ENCODE measurements at regions not wholly inside any gene's neighbourhood (a gene's known extent, or its start where the extent isn't known, plus 50 kb on each side); places are given as distances from the start of the nearest gene placed in this dataset.

- Histone ChIP-seq H3K36me3 (no peaks in the 10 kb centered on the region), H3K4me1 (peaks cover 24% of the 10 kb centered on the region), H3K9me3 (replicated peaks) (no peaks in the 10 kb centered on the region), H3K27ac (no peak overlapping the region), H3K4me3 (no peak overlapping the region), H3K27me3 (no peaks in the 10 kb centered on the region)
- no peak for DNase-seq
Observed at GRCh38 chr5:58076483-58077257, 383.2 kb downstream of the PLK2 start.

GRCh38 chr5:58075907-58076306, 384.0 kb downstream of the PLK2 start:
- no peak for DNase-seq
- Histone ChIP-seq H3K4me1 (peaks cover 16% of the 10 kb centered on the region), H3K9me3 (replicated peaks) (no peaks in the 10 kb centered on the region), H3K27ac (no peak overlapping the region), H3K4me3 (no peak overlapping the region), H3K36me3 (no peaks in the 10 kb centered on the region), H3K27me3 (no peaks in the 10 kb centered on the region)

- H3K27me3 ChIP-seq = no peaks in the 10 kb centered on the region
- no peaks in the 10 kb centered on the region for H3K9me3 ChIP-seq (replicated peaks)
- H3K36me3 ChIP-seq = no peaks in the 10 kb centered on the region
- H3K4me3 ChIP-seq = no peak overlapping the region
- H3K4me1 ChIP-seq = peaks cover 8% of the 10 kb centered on the region; the same call in 1 of the 2 replicates
- no peak for DNase-seq
- H3K27ac ChIP-seq = no peak overlapping the region
Observed at GRCh38 chr5:58074717-58075116, 385.2 kb downstream of the PLK2 start.

- Histone ChIP-seq H3K4me1 (peaks cover 8% of the 10 kb centered on the region; the same call in 1 of the 2 replicates), H3K9me3 (replicated peaks) (no peaks in the 10 kb centered on the region), H3K27ac (no peak overlapping the region), H3K4me3 (no peak overlapping the region), H3K27me3 (no peaks in the 10 kb centered on the region), H3K36me3 (no peaks in the 10 kb centered on the region)
- DNase-seq = no peak
Observed at GRCh38 chr5:58074222-58074621, 385.7 kb downstream of the PLK2 start.

- H3K9me3 ChIP-seq (replicated peaks) = no peaks in the 10 kb centered on the region
- no peak overlapping the region for H3K27ac ChIP-seq
- no peaks in the 10 kb centered on the region for H3K36me3 ChIP-seq
- H3K4me1 ChIP-seq = 0 out of 2 replicates have a peak, but pooled peaks cover 4% of the 10 kb centered on the region
- no peaks in the 10 kb centered on the region for H3K27me3 ChIP-seq
- no peak for DNase-seq
- H3K4me3 ChIP-seq = no peak overlapping the region
Observed at GRCh38 chr5:58073243-58073642, 386.6 kb downstream of the PLK2 start.

GRCh38 chr5:58072300-58072965, 387.5 kb downstream of the PLK2 start:
- no peak for DNase-seq
- Histone ChIP-seq H3K4me1 (0 out of 2 replicates have a peak, but pooled peaks cover 4% of the 10 kb centered on the region), H3K36me3 (no peaks in the 10 kb centered on the region), H3K9me3 (replicated peaks) (no peaks in the 10 kb centered on the region), H3K4me3 (no peak overlapping the region), H3K27me3 (no peaks in the 10 kb centered on the region), H3K27ac (no peak overlapping the region)

- Histone ChIP-seq H3K4me1 (0 out of 2 replicates have a peak, but pooled peaks cover 4% of the 10 kb centered on the region), H3K9me3 (replicated peaks) (no peaks in the 10 kb centered on the region), H3K4me3 (no peak overlapping the region), H3K27ac (no peak overlapping the region), H3K36me3 (no peaks in the 10 kb centered on the region), H3K27me3 (no peaks in the 10 kb centered on the region)
- no peak for DNase-seq
Observed at GRCh38 chr5:58071566-58071965, 388.3 kb downstream of the PLK2 start.

- Histone ChIP-seq H3K27me3 (no peaks in the 10 kb centered on the region), H3K27ac (no peak overlapping the region), H3K36me3 (no peaks in the 10 kb centered on the region), H3K4me3 (no peak overlapping the region), H3K9me3 (replicated peaks) (no peaks in the 10 kb centered on the region), H3K4me1 (0 out of 2 replicates have a peak, but pooled peaks cover 4% of the 10 kb centered on the region)
- DNase-seq = no peak
Observed at GRCh38 chr5:58069846-58070245, 390.0 kb downstream of the PLK2 start.

GRCh38 chr5:58069016-58069705, 390.7 kb downstream of the PLK2 start:
- 0 out of 2 replicates have a peak, but pooled peaks cover 4% of the 10 kb centered on the region for H3K4me1 ChIP-seq
- no peak overlapping the region for H3K4me3 ChIP-seq
- no peak for DNase-seq
- no peaks in the 10 kb centered on the region for H3K9me3 ChIP-seq (replicated peaks)
- no peaks in the 10 kb centered on the region for H3K36me3 ChIP-seq
- H3K27ac ChIP-seq = no peak overlapping the region
- no peaks in the 10 kb centered on the region for H3K27me3 ChIP-seq

- H3K9me3 ChIP-seq (replicated peaks) = no peaks in the 10 kb centered on the region
- no peak overlapping the region for H3K4me3 ChIP-seq
- DNase-seq = no peak
- H3K4me1 ChIP-seq = no peaks in the 10 kb centered on the region
- H3K27ac ChIP-seq = no peak overlapping the region
- no peaks in the 10 kb centered on the region for H3K27me3 ChIP-seq
- no peaks in the 10 kb centered on the region for H3K36me3 ChIP-seq
Observed at GRCh38 chr5:58066557-58066956, 393.3 kb downstream of the PLK2 start.

GRCh38 chr5:58066076-58066475, 393.8 kb downstream of the PLK2 start:
- no peaks in the 10 kb centered on the region for H3K27me3 ChIP-seq
- no peak for DNase-seq
- H3K4me3 ChIP-seq = no peak overlapping the region
- no peaks in the 10 kb centered on the region for H3K36me3 ChIP-seq
- H3K27ac ChIP-seq = no peak overlapping the region
- H3K4me1 ChIP-seq = no peaks in the 10 kb centered on the region
- H3K9me3 ChIP-seq (replicated peaks) = no peaks in the 10 kb centered on the region

- Histone ChIP-seq H3K27ac (no peak overlapping the region), H3K4me1 (no peaks in the 10 kb centered on the region), H3K36me3 (no peaks in the 10 kb centered on the region), H3K9me3 (replicated peaks) (no peaks in the 10 kb centered on the region), H3K4me3 (no peak overlapping the region), H3K27me3 (no peaks in the 10 kb centered on the region)
- DNase-seq = no peak
Observed at GRCh38 chr5:58064801-58065200, 395.1 kb downstream of the PLK2 start.

GRCh38 chr5:58060996-58061395, 398.9 kb downstream of the PLK2 start:
- H3K27ac ChIP-seq = no peak overlapping the region
- no peaks in the 10 kb centered on the region for H3K4me1 ChIP-seq
- no peak overlapping the region for H3K4me3 ChIP-seq
- H3K27me3 ChIP-seq = no peaks in the 10 kb centered on the region
- no peak for DNase-seq
- peaks cover 7% of the 10 kb centered on the region; the same call in 1 of the 2 replicates for H3K9me3 ChIP-seq (replicated peaks)
- H3K36me3 ChIP-seq = no peaks in the 10 kb centered on the region

- Histone ChIP-seq H3K27me3 (no peaks in the 10 kb centered on the region), H3K27ac (no peak overlapping the region), H3K4me1 (no peaks in the 10 kb centered on the region), H3K36me3 (no peaks in the 10 kb centered on the region), H3K4me3 (no peak overlapping the region), H3K9me3 (replicated peaks) (peaks cover 7% of the 10 kb centered on the region)
- no peak for DNase-seq
Observed at GRCh38 chr5:58057324-58057723, 402.6 kb downstream of the PLK2 start.

- Histone ChIP-seq H3K27me3 (no peaks in the 10 kb centered on the region), H3K9me3 (replicated peaks) (peaks cover 7% of the 10 kb centered on the region), H3K27ac (no peak overlapping the region), H3K4me3 (no peak overlapping the region), H3K4me1 (no peaks in the 10 kb centered on the region), H3K36me3 (no peaks in the 10 kb centered on the region)
- DNase-seq = no peak
Observed at GRCh38 chr5:58056546-58056945, 403.3 kb downstream of the PLK2 start.
